ENCODE measurements at regions not wholly inside any gene's neighbourhood (a gene's known extent, or its start where the extent isn't known, plus 50 kb on each side); places are given as distances from the start of the nearest gene placed in this dataset.

DNA sequence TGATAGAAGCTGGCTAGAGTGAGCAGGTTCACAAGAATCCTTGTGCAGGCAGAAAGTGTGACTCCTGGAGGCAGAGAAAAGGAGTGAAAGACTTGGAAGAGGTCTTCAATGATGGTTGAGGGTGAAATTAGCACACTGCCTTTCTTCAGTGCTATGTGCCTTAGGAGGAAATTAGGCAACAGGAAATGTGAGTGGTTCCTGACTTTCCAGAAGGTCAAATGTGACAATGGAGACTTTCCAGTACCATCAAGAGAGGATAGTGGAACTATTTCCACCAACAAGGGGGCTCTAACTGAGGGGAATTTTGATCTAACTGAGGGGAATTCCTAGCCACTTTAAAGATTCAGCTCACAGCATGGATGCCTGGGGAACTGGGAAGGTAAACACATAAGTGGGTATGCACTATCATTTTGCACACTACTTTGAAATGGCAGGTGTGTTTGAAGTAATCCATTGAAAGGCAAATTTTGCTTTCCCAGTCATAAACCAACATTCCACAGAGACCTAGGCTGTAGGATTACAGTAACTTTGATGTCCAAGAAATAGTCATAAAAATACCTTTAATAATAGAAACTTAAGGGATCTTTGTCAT, 90.0 kb downstream of the PERP start:
- TF ChIP-seq REST (IDR thresholded peaks at IDR 0.05; ENCODE audit: low read depth), result no peak
- no peak for TF ChIP-seq RAD21 (IDR thresholded peaks at IDR 0.05; ENCODE audit: low read depth)
- TF ChIP-seq USF1 (IDR thresholded peaks at IDR 0.05), result no peak
- no peak for TF ChIP-seq EP300 (IDR thresholded peaks at IDR 0.05; ENCODE audit: borderline replicate concordance)
- no peak for TF ChIP-seq CEBPB (IDR thresholded peaks at IDR 0.05)
- TF ChIP-seq MAX (IDR thresholded peaks at IDR 0.05), result no peak
- TF ChIP-seq CREB1 (IDR thresholded peaks at IDR 0.05; ENCODE audit: low read depth), result no peak
- TF ChIP-seq YY1 (IDR thresholded peaks at IDR 0.05; ENCODE audit: low read depth), result no peak
- no peak for TF ChIP-seq FOXM1 (IDR thresholded peaks at IDR 0.05; ENCODE audit: borderline replicate concordance, low read depth)
- TF ChIP-seq TEAD4 (IDR thresholded peaks at IDR 0.05), result no peak
- no peak for TF ChIP-seq ZBTB7A (IDR thresholded peaks at IDR 0.05; ENCODE audit: low read depth)
- TF ChIP-seq TAF1 (IDR thresholded peaks at IDR 0.05; ENCODE audit: low read depth), result no peak

All from Ishikawa (cell line).